SK-N-SH (cell line): ENCODE measurements at regions not wholly inside any gene's neighbourhood (a gene's known extent, or its start where the extent isn't known, plus 50 kb on each side); places are given as distances from the start of the nearest gene placed in this dataset.

ENCODE experiments used
- CTCF ChIA-PET: fragments of 300-600, 350-600 bp; formaldehyde crosslinking; extraction: SDS; loops from one replicate; lab custom pipeline; 2021; lab: Yijun Ruan, JAX
- POLR2A ChIA-PET: fragments of 350-600 bp; sonication (Branson Sonifier 250); formaldehyde crosslinking; extraction: SDS; loops from one replicate; lab custom pipeline; 2020; ENCODE audit warnings: antibody characterized with exemption, inconsistent platforms; lab: Yijun Ruan, JAX
- DNase-seq: peaks from one replicate; pipeline ENCODE4 v3.0.0; 2012
- H2AFZ ChIP-seq: fragments of 200-600 bp; sonication (generic); 2 replicates; pipeline ENCODE4 v1.8.1; 2016; ENCODE audit warnings: antibody characterized with exemption, mild to moderate bottlenecking, low read depth
- H3F3A ChIP-seq: fragments of 200-600 bp; sonication (generic); replicated peaks from 2 replicates; pipeline ENCODE3; 2016; ENCODE audit warnings: antibody characterized with exemption, mild to moderate bottlenecking; ENCODE audit not compliant: insufficient read depth
- H3K27ac ChIP-seq, 2 experiments: fragments of 200-500 bp in 1 of 2; fragments of 200-600 bp in 1 of 2; sonication (Bioruptor generic) in 1 of 2; sonication (generic), shearing (Covaris generic) in 1 of 2; 2 replicates each; pipeline versions ENCODE4 v1.5.1 to v1.6.1; 2014 to 2016; ENCODE audit warnings: low read depth in 2 of 2, inconsistent platforms in 1 of 2, low read length in 1 of 2, mild to moderate bottlenecking in 1 of 2, mixed read lengths in 1 of 2
- H3K27me3 ChIP-seq: fragments of 200-600 bp; sonication (generic), shearing (Covaris generic); 2 replicates; pipeline ENCODE4 v1.6.1; 2016; ENCODE audit warnings: mixed run types; ENCODE audit not compliant: insufficient read depth
- H3K36me3 ChIP-seq, 2 experiments: fragments of 200-500 bp in 1 of 2; fragments of 200-600 bp in 1 of 2; sonication (Bioruptor generic) in 1 of 2; sonication (generic) in 1 of 2; replicated peaks in 1 of 2; 2 replicates each; pipeline versions ENCODE3 to v1.5.1; 2014 to 2016; ENCODE audit warnings: low read length in 1 of 2, mild to moderate bottlenecking in 1 of 2; ENCODE audit not compliant: insufficient read depth in 2 of 2, control insufficient read depth in 1 of 2
- H3K4me1 ChIP-seq, 2 experiments: fragments of 200-500 bp in 1 of 2; fragments of 200-600 bp in 1 of 2; sonication (Bioruptor generic) in 1 of 2; sonication (generic), shearing (Covaris generic) in 1 of 2; 2 replicates each; pipeline versions ENCODE4 v1.5.1 to v1.6.1; 2014 to 2016; ENCODE audit warnings: low read depth in 1 of 2, low read length in 1 of 2, mixed run types in 1 of 2; ENCODE audit not compliant: insufficient read depth in 2 of 2, control insufficient read depth in 1 of 2
- H3K4me2 ChIP-seq: fragments of 200-600 bp; sonication (generic), shearing (Covaris generic); 2 replicates; pipeline ENCODE4 v1.6.1; 2017; ENCODE audit warnings: mixed run types
- H3K4me3 ChIP-seq, 2 experiments: fragments of 200-500 bp in 1 of 2; fragments of 200-600 bp in 1 of 2; sonication (Bioruptor generic) in 1 of 2; sonication (generic), shearing (Covaris generic) in 1 of 2; 2 replicates each; pipeline versions ENCODE4 v1.5.1 to v1.8.1; 2014 to 2016; ENCODE audit warnings: low read depth in 2 of 2, inconsistent platforms in 1 of 2, low read length in 1 of 2, mild to moderate bottlenecking in 1 of 2, mixed read lengths in 1 of 2, moderate library complexity in 1 of 2
- H3K79me2 ChIP-seq: fragments of 200-600 bp; sonication (generic); 2 replicates; pipeline ENCODE4 v1.8.1; 2017; ENCODE audit warnings: mild to moderate bottlenecking; ENCODE audit not compliant: insufficient read depth
- H3K9ac ChIP-seq: fragments of 200-600 bp; sonication (generic); 2 replicates; pipeline ENCODE4 v1.6.1; 2017; ENCODE audit warnings: mixed run types
- H3K9me2 ChIP-seq: fragments of 200-600 bp; sonication (generic); 2 replicates; pipeline ENCODE4 v1.6.1; 2017; ENCODE audit warnings: mixed run types
- H3K9me3 ChIP-seq: fragments of 200-600 bp; sonication (generic); 2 replicates; pipeline ENCODE4 v1.6.1; 2017; ENCODE audit warnings: mixed run types, mild to moderate bottlenecking, moderate library complexity
- H4K20me1 ChIP-seq: fragments of 200-600 bp; sonication (generic); 2 replicates; pipeline ENCODE4 v1.6.1; 2017; ENCODE audit warnings: mild to moderate bottlenecking, mixed run types; ENCODE audit not compliant: insufficient read depth
- ELF1 ChIP-seq: IDR thresholded peaks from 2 replicates; pipeline ENCODE4 v1.4.0; 2012
- EP300 ChIP-seq, 2 experiments: IDR thresholded peaks; 2 replicates each; pipeline versions ENCODE4 v1.4.0 to v1.6.1; 2012; ENCODE audit warnings: borderline replicate concordance in 1 of 2, low read depth in 1 of 2, low read length in 1 of 2
- FOSL2 ChIP-seq: IDR thresholded peaks from 2 replicates; pipeline ENCODE4 v1.4.0; 2012; ENCODE audit warnings: low read depth, mild to moderate bottlenecking, moderate library complexity, borderline replicate concordance
- FOXJ3 ChIP-seq: sonication (generic); formaldehyde crosslinking; IDR thresholded peaks from 2 replicates; pipeline ENCODE4 v1.5.1; 2020; ENCODE audit warnings: mild to moderate bottlenecking, missing genetic modification reagents
- FOXM1 ChIP-seq: IDR thresholded peaks from 2 replicates; pipeline ENCODE4 v1.4.0; 2012; ENCODE audit warnings: low read depth, mild to moderate bottlenecking
- GABPA ChIP-seq: IDR thresholded peaks from 2 replicates; pipeline ENCODE4 v1.4.0; 2012; ENCODE audit warnings: low read depth, mild to moderate bottlenecking
- MEF2A ChIP-seq: IDR thresholded peaks from 2 replicates; pipeline ENCODE4 v1.4.0; 2012; ENCODE audit warnings: low read depth, borderline replicate concordance
- POLR2AphosphoS5 ChIP-seq: IDR thresholded peaks from 2 replicates; pipeline ENCODE4 v1.6.1; 2012; ENCODE audit warnings: low read depth, low read length
- RAD21 ChIP-seq: IDR thresholded peaks from 2 replicates; pipeline ENCODE4 v1.6.1; 2012; ENCODE audit warnings: mild to moderate bottlenecking, low read length
- RCOR1 ChIP-seq: fragments of 150-350 bp; IDR thresholded peaks from 2 replicates; pipeline ENCODE4 v1.6.1; 2017; ENCODE audit warnings: antibody characterized with exemption, low read length
- SMC3 ChIP-seq: IDR thresholded peaks from 2 replicates; pipeline ENCODE4 v1.6.1; 2012; ENCODE audit warnings: low read depth, low read length, improper control_type of control experiment
- TAF1 ChIP-seq: IDR thresholded peaks from 2 replicates; pipeline ENCODE4 v1.6.1; 2012; ENCODE audit warnings: low read depth, mild to moderate bottlenecking, low read length, moderate library complexity, borderline replicate concordance
- YY1 ChIP-seq: IDR thresholded peaks from 2 replicates; pipeline ENCODE4 v1.4.0; 2012; ENCODE audit warnings: low read depth, mild to moderate bottlenecking
- WGBS: methylation state at CpG from one replicate; pipeline ENCODE4 v1.1.6; 2017; ENCODE audit warnings: low lambda C conversion rate; 5-methylcytosine and 5-hydroxymethylcytosine counted together
- TF ChIP-seq, protein P1 (sequence below): IDR thresholded peaks from 2 replicates; pipeline ENCODE4 v1.4.0; 2012; ENCODE audit warnings: low read depth, borderline replicate concordance
- TF ChIP-seq, protein P2 (sequence below): fragments of 150-350 bp; IDR thresholded peaks from 2 replicates; pipeline ENCODE4 v1.6.1; 2017; ENCODE audit warnings: antibody characterized with exemption, low read length, low read depth, borderline replicate concordance
- TF ChIP-seq, protein P3 (sequence below): IDR thresholded peaks from 2 replicates; pipeline ENCODE4 v1.4.0; 2012; ENCODE audit warnings: low read depth
- TF ChIP-seq, protein P4 (sequence below): fragments of 150-350 bp; IDR thresholded peaks from 2 replicates; pipeline ENCODE4 v1.6.1; 2016; ENCODE audit warnings: mild to moderate bottlenecking, low read depth, low read length

DNA sequence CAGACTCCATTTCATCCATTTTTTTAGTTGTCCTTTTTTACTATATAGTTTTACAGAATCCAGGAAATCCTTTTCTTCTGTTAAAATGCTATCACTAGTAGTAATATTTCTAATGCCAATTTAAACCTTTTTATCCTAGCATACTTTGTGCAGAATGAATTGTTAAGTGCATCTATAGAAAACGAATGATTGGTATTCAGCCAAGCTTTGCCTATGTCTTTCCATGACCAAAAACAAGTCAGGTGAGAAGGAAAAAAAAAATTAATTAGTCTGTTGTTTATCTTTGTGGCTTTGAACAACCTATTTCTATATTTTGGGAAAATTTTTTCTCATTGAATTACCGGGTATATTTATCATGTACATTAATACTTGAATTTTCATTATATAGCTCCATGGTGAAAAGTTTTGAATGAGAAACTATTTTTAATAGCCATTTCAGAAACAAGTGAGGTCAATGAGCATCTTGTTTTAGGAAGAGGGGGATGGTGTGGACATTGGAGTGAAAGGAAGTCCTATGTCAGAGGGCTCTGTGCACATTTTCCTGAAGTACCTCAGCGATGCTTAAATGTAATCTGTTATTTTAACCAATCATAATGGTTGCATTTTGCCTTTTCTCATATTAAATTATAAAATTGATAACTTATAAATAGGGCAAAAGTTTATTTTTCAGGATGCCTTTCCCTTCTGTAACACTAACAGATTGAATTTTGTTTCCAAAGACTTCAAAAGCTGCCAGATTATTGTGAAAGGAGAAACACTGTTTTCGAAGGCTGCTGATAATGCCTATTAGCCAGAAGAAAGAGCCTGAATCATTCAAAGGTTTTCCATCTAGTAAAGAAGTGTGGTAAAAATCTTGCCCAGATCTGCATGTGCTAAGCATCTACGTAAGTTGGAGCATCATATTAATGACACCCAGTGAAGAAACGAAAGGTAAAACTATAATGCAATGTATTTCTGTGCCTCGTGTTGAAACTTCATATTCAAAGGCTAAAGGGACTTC, 73.8 kb upstream of the S1PR1 start:
- DNase-seq, result no peak
- Histone ChIP-seq H2AFZ (no peak overlapping the region), H3K27me3 (no peaks in the 10 kb centered on the region), H3F3A (no peaks in the 10 kb centered on the region), H3K9me3 (no peaks in the 10 kb centered on the region), H3K36me3 (no peaks in the 10 kb centered on the region), H3K4me2 (no peak overlapping the region), H3K27ac (no peak overlapping the region), H4K20me1 (no peaks in the 10 kb centered on the region), H3K9ac (no peak overlapping the region), H3K4me1 (no peaks in the 10 kb centered on the region), H3K79me2 (no peaks in the 10 kb centered on the region), H3K4me3 (no peak overlapping the region), H3K9me2 (no peaks in the 10 kb centered on the region)
- POLR2A ChIA-PET, result no interaction called here
- 83% methylated on average over 7 of the region's 7 CpGs for WGBS
- CTCF ChIA-PET, result no interaction called here
- TF ChIP-seq RCOR1 (no peak), YY1 (no peak), FOSL2 (no peak), MEF2A (no peak), FOXM1 (no peak), ELF1 (no peak), POLR2AphosphoS5 (no peak), EP300 (IDR thresholded peaks at IDR 0.05; ENCODE audit: borderline replicate concordance in 1 of 2, low read depth in 1 of 2, low read length in 1 of 2) (no peak), GABPA (no peak), SMC3 (no peak)
- TF ChIP-seq, protein P1, sequence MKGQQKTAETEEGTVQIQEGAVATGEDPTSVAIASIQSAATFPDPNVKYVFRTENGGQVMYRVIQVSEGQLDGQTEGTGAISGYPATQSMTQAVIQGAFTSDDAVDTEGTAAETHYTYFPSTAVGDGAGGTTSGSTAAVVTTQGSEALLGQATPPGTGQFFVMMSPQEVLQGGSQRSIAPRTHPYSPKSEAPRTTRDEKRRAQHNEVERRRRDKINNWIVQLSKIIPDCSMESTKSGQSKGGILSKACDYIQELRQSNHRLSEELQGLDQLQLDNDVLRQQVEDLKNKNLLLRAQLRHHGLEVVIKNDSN, result no peak
- TF ChIP-seq, protein P2, sequence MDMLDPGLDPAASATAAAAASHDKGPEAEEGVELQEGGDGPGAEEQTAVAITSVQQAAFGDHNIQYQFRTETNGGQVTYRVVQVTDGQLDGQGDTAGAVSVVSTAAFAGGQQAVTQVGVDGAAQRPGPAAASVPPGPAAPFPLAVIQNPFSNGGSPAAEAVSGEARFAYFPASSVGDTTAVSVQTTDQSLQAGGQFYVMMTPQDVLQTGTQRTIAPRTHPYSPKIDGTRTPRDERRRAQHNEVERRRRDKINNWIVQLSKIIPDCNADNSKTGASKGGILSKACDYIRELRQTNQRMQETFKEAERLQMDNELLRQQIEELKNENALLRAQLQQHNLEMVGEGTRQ, result no peak
- TF ChIP-seq, protein P3, sequence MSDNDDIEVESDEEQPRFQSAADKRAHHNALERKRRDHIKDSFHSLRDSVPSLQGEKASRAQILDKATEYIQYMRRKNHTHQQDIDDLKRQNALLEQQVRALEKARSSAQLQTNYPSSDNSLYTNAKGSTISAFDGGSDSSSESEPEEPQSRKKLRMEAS, result no peak

DNA sequence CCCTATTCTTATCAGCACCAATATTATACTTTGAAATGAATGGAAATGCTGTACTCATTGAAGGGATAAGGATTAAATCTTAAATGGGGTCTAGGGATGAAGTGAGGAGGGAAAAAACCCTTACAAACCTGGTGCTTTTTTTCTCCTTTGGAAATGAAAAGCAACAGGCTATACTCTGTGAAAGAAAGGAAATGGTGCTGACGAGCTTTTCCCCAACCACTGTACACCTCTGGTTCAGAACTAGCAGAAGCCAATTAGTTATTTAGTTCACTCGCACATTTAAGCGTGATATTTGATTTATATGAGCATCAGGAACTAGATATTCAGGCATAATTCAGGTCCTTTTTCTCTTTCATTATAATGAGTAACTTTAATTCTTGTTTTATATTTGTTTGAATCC, 74.5 kb upstream of the S1PR1 start:
- TF ChIP-seq RAD21, result no peak
- no peak for TF ChIP-seq FOXJ3
- TF ChIP-seq FOSL2, result no peak
- TF ChIP-seq, protein P2, result no peak
- TF ChIP-seq, protein P4, sequence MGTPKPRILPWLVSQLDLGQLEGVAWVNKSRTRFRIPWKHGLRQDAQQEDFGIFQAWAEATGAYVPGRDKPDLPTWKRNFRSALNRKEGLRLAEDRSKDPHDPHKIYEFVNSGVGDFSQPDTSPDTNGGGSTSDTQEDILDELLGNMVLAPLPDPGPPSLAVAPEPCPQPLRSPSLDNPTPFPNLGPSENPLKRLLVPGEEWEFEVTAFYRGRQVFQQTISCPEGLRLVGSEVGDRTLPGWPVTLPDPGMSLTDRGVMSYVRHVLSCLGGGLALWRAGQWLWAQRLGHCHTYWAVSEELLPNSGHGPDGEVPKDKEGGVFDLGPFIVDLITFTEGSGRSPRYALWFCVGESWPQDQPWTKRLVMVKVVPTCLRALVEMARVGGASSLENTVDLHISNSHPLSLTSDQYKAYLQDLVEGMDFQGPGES, result no peak
- no peak for TF ChIP-seq POLR2AphosphoS5
- TF ChIP-seq ELF1, result no peak
- TF ChIP-seq GABPA, result no peak
- TF ChIP-seq TAF1, result no peak
- Histone ChIP-seq H3F3A (no peaks in the 10 kb centered on the region), H3K27me3 (no peaks in the 10 kb centered on the region), H3K9me3 (no peaks in the 10 kb centered on the region), H3K27ac (no peak overlapping the region), H3K9me2 (no peaks in the 10 kb centered on the region), H4K20me1 (no peaks in the 10 kb centered on the region), H3K79me2 (no peaks in the 10 kb centered on the region), H3K4me1 (no peaks in the 10 kb centered on the region), H2AFZ (no peak overlapping the region), H3K4me2 (no peak overlapping the region), H3K9ac (no peak overlapping the region), H3K36me3 (no peaks in the 10 kb centered on the region), H3K4me3 (no peak overlapping the region)
- CTCF ChIA-PET, result interaction anchor here (0.7 kb wide), 1 partner anchor 11 kb away, joined by 3 read pairs; no protein-coding TSS in a partner anchor
- POLR2A ChIA-PET, result no interaction called here
- WGBS, result 82% methylated on average over 3 of the region's 3 CpGs
- no peak for DNase-seq
